GM12878 (cell line): ENCODE measurements at regions not wholly inside any gene's neighbourhood (a gene's known extent, or its start where the extent isn't known, plus 50 kb on each side); places are given as distances from the start of the nearest gene placed in this dataset.

ENCODE experiments used
- ATAC-seq: fragments of 200-7000 bp; cut with Tn5 transposase; 3 replicates; pipeline ENCODE4 v1.9.1; 2020; ENCODE audit warnings: mild to moderate bottlenecking, moderate library complexity
- BruUV-seq: library from RNA; stranded (reverse); fragments of 400-500 nt; replicated peaks from 2 replicates; lab custom pipeline; 2021; lab: Mats Ljungman, UMichigan
- CTCF ChIA-PET: fragments of 300-600 bp; sonication (Branson Sonifier 250); formaldehyde crosslinking; extraction: SDS; loops from one replicate; lab custom pipeline; 2021; ENCODE audit warnings: inconsistent platforms; lab: Yijun Ruan, JAX
- POLR2A ChIA-PET: fragments of 350-600 bp; formaldehyde crosslinking; extraction: SDS; loops from one replicate; lab custom pipeline; 2021; ENCODE audit warnings: inconsistent platforms; lab: Charles Lee
- RAD21 ChIA-PET: fragments of 300-600 bp; sonication (Branson Sonifier 250); formaldehyde crosslinking; loops from one replicate; lab custom pipeline; 2023; ENCODE audit warnings: antibody characterized with exemption; ENCODE audit not compliant: unreplicated experiment; lab: Charles Lee
- SMC1A ChIA-PET: fragments of 300-600 bp; sonication (Branson Sonifier 250); formaldehyde crosslinking; loops from one replicate; lab custom pipeline; 2023; ENCODE audit not compliant: unreplicated experiment, uncharacterized antibody; lab: Charles Lee
- DNase-seq: peaks from one replicate; pipeline ENCODE4 v3.0.0-alpha.2; 2011; ENCODE audit warnings: low read depth, low spot score
- FAIRE-seq: peaks from 3 replicates; lab custom pipeline; 2011; peaks lifted over from hg19 to GRCh38; lab: Jason Lieb, UNC
- H2AFZ ChIP-seq: 2 replicates; pipeline ENCODE4 v1.6.0; 2011; ENCODE audit warnings: low read depth, low read length, control low read depth; ENCODE audit not compliant: control insufficient read depth
- H3K27ac ChIP-seq: 2 replicates; pipeline ENCODE4 v1.5.1; 2011; ENCODE audit warnings: control low read depth; ENCODE audit not compliant: control insufficient read depth, insufficient read depth
- H3K27me3 ChIP-seq, 2 experiments: replicated peaks in 1 of 2; 2 replicates each; pipeline versions ENCODE4 v1.6.0 to v1.6.1; 2011; ENCODE audit warnings: low read length in 1 of 2; ENCODE audit not compliant: control insufficient read depth in 2 of 2, insufficient read depth in 2 of 2
- H3K36me3 ChIP-seq, 2 experiments: 2 replicates each; pipeline ENCODE4 v1.5.1; 2011; ENCODE audit warnings: low read length in 1 of 2; ENCODE audit not compliant: control insufficient read depth in 2 of 2, insufficient read depth in 2 of 2
- H3K4me1 ChIP-seq: 2 replicates; pipeline ENCODE4 v1.6.1; 2011; ENCODE audit warnings: mild to moderate bottlenecking, low read length, moderate library complexity, mixed read lengths; ENCODE audit not compliant: control insufficient read depth, insufficient read depth
- H3K4me2 ChIP-seq: 2 replicates; pipeline ENCODE4 v1.6.0; 2011; ENCODE audit warnings: control low read depth; ENCODE audit not compliant: control insufficient read depth, insufficient read depth
- H3K4me3 ChIP-seq: fragments of 200-600 bp; sonication (generic); 2 replicates; pipeline ENCODE4 v1.5.1; 2016
- H3K79me2 ChIP-seq: 2 replicates; pipeline ENCODE4 v1.6.0; 2011; ENCODE audit warnings: low read length; ENCODE audit not compliant: control insufficient read depth, insufficient read depth
- H3K9ac ChIP-seq: 2 replicates; pipeline ENCODE4 v1.8.0; 2011; ENCODE audit warnings: low read length, control low read depth, mixed read lengths; ENCODE audit not compliant: control insufficient read depth, insufficient read depth
- H3K9me3 ChIP-seq: replicated peaks from 3 replicates; pipeline ENCODE4 v1.5.1; 2011; ENCODE audit warnings: mild to moderate bottlenecking, low read length; ENCODE audit not compliant: control insufficient read depth, insufficient read depth
- H4K20me1 ChIP-seq: 2 replicates; pipeline ENCODE4 v1.6.0; 2011; ENCODE audit not compliant: control insufficient read depth, insufficient read depth
- GABPA ChIP-seq: IDR thresholded peaks from 2 replicates; pipeline ENCODE4 v1.6.1; 2014; ENCODE audit warnings: antibody characterized with exemption, low read depth, mild to moderate bottlenecking, inconsistent platforms
- MLLT1 ChIP-seq: fragments of 450-650 bp; IDR thresholded peaks from 2 replicates; pipeline ENCODE4 v1.6.1; 2016; ENCODE audit warnings: mild to moderate bottlenecking
- NFYA ChIP-seq: IDR thresholded peaks from 2 replicates; pipeline ENCODE4 v1.6.1; 2011; ENCODE audit warnings: low read depth, mild to moderate bottlenecking, low read length, improper control_type of control experiment, borderline replicate concordance
- RFX5 ChIP-seq: IDR thresholded peaks from 2 replicates; pipeline ENCODE4 v1.6.1; 2011; ENCODE audit warnings: low read depth, low read length, improper control_type of control experiment
- SIN3A ChIP-seq: IDR thresholded peaks from 2 replicates; pipeline ENCODE4 v1.6.1; 2012; ENCODE audit warnings: low read depth, low read length, improper control_type of control experiment
- SP1 ChIP-seq: IDR thresholded peaks from one replicate; pipeline ENCODE4 v1.6.1; 2011; ENCODE audit warnings: low read depth, low read length
- TBL1XR1 ChIP-seq: IDR thresholded peaks from 2 replicates; pipeline ENCODE4 v1.6.1; 2012; ENCODE audit warnings: low read depth, low read length, improper control_type of control experiment
- in situ Hi-C: fragments of 300-500 bp; cut with MboI; formaldehyde crosslinking; loops from 9 replicates; pipeline ENCODE4 v1.14.3; 2018; ENCODE audit warnings: mixed read lengths
- intact Hi-C: fragments of 100-400 bp; cut with micrococcal nuclease; formaldehyde crosslinking; loops from one replicate; pipeline ENCODE4 v1.14.2; 2022; ENCODE audit not compliant: unreplicated experiment
- TF ChIP-seq, protein P1 (sequence below): IDR thresholded peaks from 2 replicates; pipeline ENCODE4 v1.6.1; 2011; ENCODE audit warnings: borderline replicate concordance, low read depth, mild to moderate bottlenecking, moderate library complexity, low read length; ENCODE audit not compliant: insufficient read depth, poor library complexity, severe bottlenecking

GRCh38 chr5:30000231-30000630 is 1193.3 kb upstream of the CDH6 start:
- TF ChIP-seq GABPA (no peak), MLLT1 (no peak), SIN3A (no peak), NFYA (no peak), RFX5 (no peak), SP1 (no peak), TBL1XR1 (no peak)
- TF ChIP-seq, protein P1, sequence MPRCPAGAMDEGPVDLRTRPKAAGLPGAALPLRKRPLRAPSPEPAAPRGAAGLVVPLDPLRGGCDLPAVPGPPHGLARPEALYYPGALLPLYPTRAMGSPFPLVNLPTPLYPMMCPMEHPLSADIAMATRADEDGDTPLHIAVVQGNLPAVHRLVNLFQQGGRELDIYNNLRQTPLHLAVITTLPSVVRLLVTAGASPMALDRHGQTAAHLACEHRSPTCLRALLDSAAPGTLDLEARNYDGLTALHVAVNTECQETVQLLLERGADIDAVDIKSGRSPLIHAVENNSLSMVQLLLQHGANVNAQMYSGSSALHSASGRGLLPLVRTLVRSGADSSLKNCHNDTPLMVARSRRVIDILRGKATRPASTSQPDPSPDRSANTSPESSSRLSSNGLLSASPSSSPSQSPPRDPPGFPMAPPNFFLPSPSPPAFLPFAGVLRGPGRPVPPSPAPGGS, result no peak
- TF ChIP-seq, all 136 proteins: peak for 0
- BruUV-seq, result no TSS peak
- in situ Hi-C loops, result no loop called here

More at GRCh38 chr5:30000231-30000630, 1193.3 kb upstream of the CDH6 start:
- no peaks in the 10 kb centered on the region for H3K27me3 ChIP-seq
- SMC1A ChIA-PET, result no interaction called here
- ATAC-seq (no peak), DNase-seq (no peak), FAIRE-seq (no peak)
- RAD21 ChIA-PET, result no interaction called here
- no peaks in the 10 kb centered on the region for H3K36me3 ChIP-seq
- H3K4me2 ChIP-seq, result no peak overlapping the region
- no peaks in the 10 kb centered on the region for H4K20me1 ChIP-seq
- no peak overlapping the region for H3K9ac ChIP-seq
- POLR2A ChIA-PET, result no interaction called here
- H3K9me3 ChIP-seq, result no peaks in the 10 kb centered on the region
- no peaks in the 10 kb centered on the region for H3K79me2 ChIP-seq
- H3K4me1 ChIP-seq, result no peaks in the 10 kb centered on the region
- H2AFZ ChIP-seq, result no peak overlapping the region
- H3K27ac ChIP-seq, result no peak overlapping the region
- no peak overlapping the region for H3K4me3 ChIP-seq
- intact Hi-C loops, result no loop called here
- CTCF ChIA-PET, result no interaction called here
